IMR-90 (cell line): ENCODE measurements at regions not wholly inside any gene's neighbourhood (a gene's known extent, or its start where the extent isn't known, plus 50 kb on each side); places are given as distances from the start of the nearest gene placed in this dataset.

ENCODE experiments used
- ATAC-seq: fragments of 200-7000 bp; cut with Tn5 transposase; 2 replicates; pipeline ENCODE4 v1.9.1; 2020; ENCODE audit warnings: low read depth, mild to moderate bottlenecking, moderate library complexity
- BruUV-seq: library from RNA; stranded (reverse); fragments of 400-500 nt; replicated peaks from 2 replicates; lab custom pipeline; 2021; lab: Mats Ljungman, UMichigan
- CTCF ChIA-PET: fragments of 300-600 bp; formaldehyde crosslinking; extraction: SDS; loops from one replicate; lab custom pipeline; 2021; ENCODE audit warnings: antibody characterized with exemption; lab: Yijun Ruan, JAX
- POLR2A ChIA-PET: fragments of 300-600 bp; sonication (Branson Sonifier 250); formaldehyde crosslinking; loops from one replicate; lab custom pipeline; 2022; ENCODE audit warnings: antibody characterized with exemption; ENCODE audit not compliant: unreplicated experiment; lab: Charles Lee
- DNase-seq: peaks from one replicate; pipeline ENCODE4 v3.0.0; 2013
- H2AFZ ChIP-seq: replicated peaks from 2 replicates; pipeline ENCODE3; 2013; ENCODE audit warnings: low read length, mild to moderate bottlenecking; ENCODE audit not compliant: poor library complexity
- H2AK5ac ChIP-seq: 2 replicates; pipeline ENCODE4 v1.6.1; 2013; ENCODE audit warnings: low read depth, low read length, inconsistent platforms
- H2AK9ac ChIP-seq: replicated peaks from 2 replicates; pipeline ENCODE3; 2013; ENCODE audit warnings: mild to moderate bottlenecking, low read depth, low read length, moderate library complexity; ENCODE audit not compliant: poor library complexity
- H2BK120ac ChIP-seq: 2 replicates; pipeline ENCODE4 v1.6.1; 2013; ENCODE audit warnings: low read depth, low read length, inconsistent platforms
- H2BK15ac ChIP-seq: 3 replicates; pipeline ENCODE4 v1.6.1; 2013; ENCODE audit warnings: low read depth, low read length, inconsistent platforms
- H2BK20ac ChIP-seq: 2 replicates; pipeline ENCODE4 v1.6.1; 2013; ENCODE audit warnings: low read depth, mild to moderate bottlenecking, inconsistent platforms, low read length, moderate library complexity
- H2BK5ac ChIP-seq: 2 replicates; pipeline ENCODE4 v1.6.1; 2013; ENCODE audit warnings: mild to moderate bottlenecking, low read depth, low read length, inconsistent platforms; ENCODE audit not compliant: poor library complexity, severe bottlenecking
- H3K14ac ChIP-seq: replicated peaks from 2 replicates; pipeline ENCODE4 v1.6.1; 2013; ENCODE audit warnings: low read depth, low read length, inconsistent platforms
- H3K18ac ChIP-seq: 2 replicates; pipeline ENCODE4 v1.6.1; 2013; ENCODE audit warnings: low read depth, low read length, control low read depth
- H3K23ac ChIP-seq: 2 replicates; pipeline ENCODE4 v1.6.1; 2013; ENCODE audit warnings: low read depth, low read length, inconsistent platforms
- H3K27ac ChIP-seq: 2 replicates; pipeline ENCODE4 v1.5.1; 2013; ENCODE audit warnings: mild to moderate bottlenecking, control low read depth, low read length; ENCODE audit not compliant: insufficient read depth
- H3K27me3 ChIP-seq: 2 replicates; pipeline ENCODE4 v1.6.1; 2013; ENCODE audit warnings: low read length; ENCODE audit not compliant: control insufficient read depth, insufficient read depth
- H3K36me3 ChIP-seq: 2 replicates; pipeline ENCODE4 v1.6.1; 2013; ENCODE audit warnings: low read length, mixed read lengths; ENCODE audit not compliant: control insufficient read depth, insufficient read depth
- H3K4ac ChIP-seq: 2 replicates; pipeline ENCODE4 v1.6.1; 2013; ENCODE audit warnings: low read depth, low read length, inconsistent platforms
- H3K4me1 ChIP-seq: 2 replicates; pipeline ENCODE4 v1.6.1; 2013; ENCODE audit warnings: low read length, mixed read lengths; ENCODE audit not compliant: control insufficient read depth, insufficient read depth
- H3K4me2 ChIP-seq: 2 replicates; pipeline ENCODE4 v1.6.1; 2013; ENCODE audit warnings: low read depth, mild to moderate bottlenecking, control low read depth, low read length, moderate library complexity
- H3K4me3 ChIP-seq: 2 replicates; pipeline ENCODE4 v1.5.1; 2013; ENCODE audit warnings: low read depth, mild to moderate bottlenecking, control low read depth, low read length, moderate library complexity; ENCODE audit not compliant: insufficient read depth
- H3K56ac ChIP-seq: 2 replicates; pipeline ENCODE4 v1.6.1; 2013; ENCODE audit warnings: low read length, inconsistent platforms; ENCODE audit not compliant: insufficient read depth; ENCODE audit errors: extremely low read depth
- H3K79me1 ChIP-seq, 2 experiments: 2 replicates each; pipeline ENCODE4 v1.6.1; 2013; ENCODE audit warnings: low read length in 2 of 2, inconsistent platforms in 1 of 2, low read depth in 1 of 2
- H3K9ac ChIP-seq: 2 replicates; pipeline ENCODE4 v1.6.1; 2013; ENCODE audit warnings: low read depth, low read length, control low read depth
- H3K9me1 ChIP-seq: 2 replicates; pipeline ENCODE4 v1.6.1; 2013; ENCODE audit warnings: low read length, inconsistent platforms; ENCODE audit not compliant: insufficient read depth
- H3K9me3 ChIP-seq: 2 replicates; pipeline ENCODE4 v1.6.1; 2013; ENCODE audit warnings: low read length; ENCODE audit not compliant: control insufficient read depth, insufficient read depth
- H4K20me1 ChIP-seq: 2 replicates; pipeline ENCODE4 v1.6.1; 2013; ENCODE audit warnings: low read length, inconsistent platforms; ENCODE audit not compliant: insufficient read depth
- H4K5ac ChIP-seq: 2 replicates; pipeline ENCODE4 v1.6.1; 2013; ENCODE audit warnings: mild to moderate bottlenecking, low read depth, low read length, control low read depth
- H4K8ac ChIP-seq, 2 experiments: 2 replicates each; pipeline ENCODE4 v1.6.1; 2013; ENCODE audit warnings: low read depth in 2 of 2, low read length in 2 of 2, control low read depth in 1 of 2, inconsistent platforms in 1 of 2
- H4K91ac ChIP-seq: 2 replicates; pipeline ENCODE4 v1.6.1; 2013; ENCODE audit warnings: low read depth, low read length, inconsistent platforms; ENCODE audit not compliant: insufficient read depth
- BHLHE40 ChIP-seq: fragments of 150-350 bp; IDR thresholded peaks from 2 replicates; pipeline ENCODE4 v1.6.1; 2016; ENCODE audit warnings: mild to moderate bottlenecking, low read depth, low read length
- RFX5 ChIP-seq: IDR thresholded peaks from 2 replicates; pipeline ENCODE4 v1.8.0; 2012; ENCODE audit warnings: low read depth, mild to moderate bottlenecking, low read length, moderate library complexity
- USF2 ChIP-seq: fragments of 150-350 bp; IDR thresholded peaks from 2 replicates; pipeline ENCODE4 v1.6.1; 2017; ENCODE audit warnings: mild to moderate bottlenecking, antibody characterized with exemption, low read length, low read depth
- WGBS, 2 experiments: methylation state at CpG; one replicate each; pipeline versions ENCODE4 v1.1.5 to v1.1.7; 2013; ENCODE audit warnings: missing lambda C conversion rate in 2 of 2; ENCODE audit not compliant: insufficient read length in 1 of 2; ENCODE audit errors: extremely low coverage in 2 of 2; 5-methylcytosine and 5-hydroxymethylcytosine counted together
- dilution Hi-C: fragments of 300-500 bp; cut with HindIII; formaldehyde crosslinking; loops from one replicate; pipeline ENCODE4 v1.14.3; 2018; ENCODE audit warnings: low sequenced_read_pairs; ENCODE audit not compliant: unreplicated experiment
- in situ Hi-C: fragments of 300-500 bp; cut with MboI; formaldehyde crosslinking; loops from 3 replicates; pipeline ENCODE4 v1.14.3; 2019; ENCODE audit warnings: low sequenced_read_pairs, inconsistent platforms, mixed read lengths
- intact Hi-C: fragments of 100-400 bp; cut with micrococcal nuclease; formaldehyde crosslinking; loops from 2 replicates; pipeline ENCODE4 v1.10.0; 2022

DNA sequence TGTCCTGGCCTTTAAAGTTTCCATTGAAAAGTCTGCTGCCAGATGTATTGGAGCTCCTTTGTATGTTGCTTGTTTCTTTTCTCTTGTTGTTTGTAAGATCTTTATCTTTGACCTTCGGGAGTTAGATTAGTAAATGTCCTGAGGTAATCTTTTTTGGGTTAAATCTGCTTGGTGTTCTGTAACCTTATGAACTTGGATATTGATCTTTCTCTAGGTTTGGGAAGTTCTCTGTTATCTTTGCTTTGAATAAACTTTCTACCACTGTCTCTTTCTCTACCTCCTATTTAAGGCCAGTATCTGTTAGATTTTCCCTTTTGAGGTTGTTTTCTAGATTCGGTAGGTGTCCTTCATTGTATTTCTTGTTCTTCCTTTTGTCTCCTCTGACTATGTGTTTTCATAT lies 447.8 kb downstream of the FAM133A start:
- Histone ChIP-seq H2BK120ac (no peak overlapping the region), H2BK20ac (no peak overlapping the region), H3K4me2 (no peak overlapping the region), H2BK15ac (no peak overlapping the region), H4K20me1 (no peaks in the 10 kb centered on the region), H4K5ac (no peak overlapping the region), H3K23ac (no peak overlapping the region), H2AFZ (no peak overlapping the region), H2AK5ac (no peak overlapping the region), H4K91ac (no peak overlapping the region), H3K79me1 (no peaks in the 10 kb centered on the region), H3K27ac (no peak overlapping the region), H3K9ac (no peak overlapping the region), H3K36me3 (no peaks in the 10 kb centered on the region), H3K4ac (no peak overlapping the region), H3K27me3 (no peaks in the 10 kb centered on the region; the same call in 1 of the 2 replicates), H3K56ac (no peak overlapping the region), H2AK9ac (no peak overlapping the region), H4K8ac (no peak overlapping the region), H3K14ac (no peak overlapping the region), H3K4me3 (no peak overlapping the region), H3K9me1 (no peaks in the 10 kb centered on the region), H3K9me3 (peaks cover 2% of the 10 kb centered on the region), H2BK5ac (no peak overlapping the region), H3K4me1 (no peaks in the 10 kb centered on the region), H3K18ac (no peak overlapping the region)
- dilution Hi-C loops (no loop called here), in situ Hi-C loops (no loop called here), intact Hi-C loops (no loop called here)
- BruUV-seq: no TSS peak
- DNase-seq (no peak), ATAC-seq (no peak)
- WGBS, 2 experiments: no CpG with 5 or more reads among the region's 2 CpGs
- no peak for TF ChIP-seq BHLHE40
- no peak for TF ChIP-seq USF2
- TF ChIP-seq RFX5: no peak
- POLR2A ChIA-PET: no interaction called here
- CTCF ChIA-PET: no interaction called here
